SK-N-SH (cell line): ENCODE measurements at regions not wholly inside any gene's neighbourhood (a gene's known extent, or its start where the extent isn't known, plus 50 kb on each side); places are given as distances from the start of the nearest gene placed in this dataset.

Experiments
- CTCF ChIA-PET: fragments of 300-600, 350-600 bp; formaldehyde crosslinking; extraction: SDS; loops from one replicate; lab custom pipeline; 2021; lab: Yijun Ruan, JAX
- POLR2A ChIA-PET: fragments of 350-600 bp; sonication (Branson Sonifier 250); formaldehyde crosslinking; extraction: SDS; loops from one replicate; lab custom pipeline; 2020; ENCODE audit warnings: antibody characterized with exemption, inconsistent platforms; lab: Yijun Ruan, JAX
- DNase-seq: peaks from one replicate; pipeline ENCODE4 v3.0.0; 2012
- H2AFZ ChIP-seq: fragments of 200-600 bp; sonication (generic); 2 replicates; pipeline ENCODE4 v1.8.1; 2016; ENCODE audit warnings: antibody characterized with exemption, mild to moderate bottlenecking, low read depth
- H3F3A ChIP-seq: fragments of 200-600 bp; sonication (generic); replicated peaks from 2 replicates; pipeline ENCODE3; 2016; ENCODE audit warnings: antibody characterized with exemption, mild to moderate bottlenecking; ENCODE audit not compliant: insufficient read depth
- H3K27ac ChIP-seq, 2 experiments: fragments of 200-500 bp in 1 of 2; fragments of 200-600 bp in 1 of 2; sonication (Bioruptor generic) in 1 of 2; sonication (generic), shearing (Covaris generic) in 1 of 2; 2 replicates each; pipeline versions ENCODE4 v1.5.1 to v1.6.1; 2014 to 2016; ENCODE audit warnings: low read depth in 2 of 2, inconsistent platforms in 1 of 2, low read length in 1 of 2, mild to moderate bottlenecking in 1 of 2, mixed read lengths in 1 of 2
- H3K27me3 ChIP-seq: fragments of 200-600 bp; sonication (generic), shearing (Covaris generic); 2 replicates; pipeline ENCODE4 v1.6.1; 2016; ENCODE audit warnings: mixed run types; ENCODE audit not compliant: insufficient read depth
- H3K36me3 ChIP-seq, 2 experiments: fragments of 200-500 bp in 1 of 2; fragments of 200-600 bp in 1 of 2; sonication (Bioruptor generic) in 1 of 2; sonication (generic) in 1 of 2; replicated peaks in 1 of 2; 2 replicates each; pipeline versions ENCODE3 to v1.5.1; 2014 to 2016; ENCODE audit warnings: low read length in 1 of 2, mild to moderate bottlenecking in 1 of 2; ENCODE audit not compliant: insufficient read depth in 2 of 2, control insufficient read depth in 1 of 2
- H3K4me1 ChIP-seq, 2 experiments: fragments of 200-500 bp in 1 of 2; fragments of 200-600 bp in 1 of 2; sonication (Bioruptor generic) in 1 of 2; sonication (generic), shearing (Covaris generic) in 1 of 2; 2 replicates each; pipeline versions ENCODE4 v1.5.1 to v1.6.1; 2014 to 2016; ENCODE audit warnings: low read depth in 1 of 2, low read length in 1 of 2, mixed run types in 1 of 2; ENCODE audit not compliant: insufficient read depth in 2 of 2, control insufficient read depth in 1 of 2
- H3K4me2 ChIP-seq: fragments of 200-600 bp; sonication (generic), shearing (Covaris generic); 2 replicates; pipeline ENCODE4 v1.6.1; 2017; ENCODE audit warnings: mixed run types
- H3K4me3 ChIP-seq, 2 experiments: fragments of 200-500 bp in 1 of 2; fragments of 200-600 bp in 1 of 2; sonication (Bioruptor generic) in 1 of 2; sonication (generic), shearing (Covaris generic) in 1 of 2; 2 replicates each; pipeline versions ENCODE4 v1.5.1 to v1.8.1; 2014 to 2016; ENCODE audit warnings: low read depth in 2 of 2, inconsistent platforms in 1 of 2, low read length in 1 of 2, mild to moderate bottlenecking in 1 of 2, mixed read lengths in 1 of 2, moderate library complexity in 1 of 2
- H3K79me2 ChIP-seq: fragments of 200-600 bp; sonication (generic); 2 replicates; pipeline ENCODE4 v1.8.1; 2017; ENCODE audit warnings: mild to moderate bottlenecking; ENCODE audit not compliant: insufficient read depth
- H3K9ac ChIP-seq: fragments of 200-600 bp; sonication (generic); 2 replicates; pipeline ENCODE4 v1.6.1; 2017; ENCODE audit warnings: mixed run types
- H3K9me2 ChIP-seq: fragments of 200-600 bp; sonication (generic); 2 replicates; pipeline ENCODE4 v1.6.1; 2017; ENCODE audit warnings: mixed run types
- H3K9me3 ChIP-seq: fragments of 200-600 bp; sonication (generic); 2 replicates; pipeline ENCODE4 v1.6.1; 2017; ENCODE audit warnings: mixed run types, mild to moderate bottlenecking, moderate library complexity
- H4K20me1 ChIP-seq: fragments of 200-600 bp; sonication (generic); 2 replicates; pipeline ENCODE4 v1.6.1; 2017; ENCODE audit warnings: mild to moderate bottlenecking, mixed run types; ENCODE audit not compliant: insufficient read depth
- CHD2 ChIP-seq: fragments of 150-350 bp; IDR thresholded peaks from 2 replicates; pipeline ENCODE4 v1.6.1; 2018; ENCODE audit warnings: low read length; ENCODE audit not compliant: partially characterized antibody
- EP300 ChIP-seq, 2 experiments: IDR thresholded peaks; 2 replicates each; pipeline versions ENCODE4 v1.4.0 to v1.6.1; 2012; ENCODE audit warnings: borderline replicate concordance in 1 of 2, low read depth in 1 of 2, low read length in 1 of 2
- EZH2phosphoT487 ChIP-seq: fragments of 200-600 bp; sonication (generic); IDR thresholded peaks from 2 replicates; pipeline ENCODE4 v1.6.1; 2017; ENCODE audit warnings: low read depth, mixed run types, mild to moderate bottlenecking, antibody characterized with exemption, moderate library complexity, borderline replicate concordance
- GABPA ChIP-seq: IDR thresholded peaks from 2 replicates; pipeline ENCODE4 v1.4.0; 2012; ENCODE audit warnings: low read depth, mild to moderate bottlenecking
- GATA2 ChIP-seq: sonication (generic); formaldehyde crosslinking; IDR thresholded peaks from 2 replicates; pipeline ENCODE4 v1.5.0; 2020; ENCODE audit warnings: mild to moderate bottlenecking, missing genetic modification reagents
- IRF3 ChIP-seq: fragments of 150-350 bp; IDR thresholded peaks from 2 replicates; pipeline ENCODE4 v1.6.1; 2016; ENCODE audit warnings: mild to moderate bottlenecking, low read depth, low read length
- JUND ChIP-seq: IDR thresholded peaks from 2 replicates; pipeline ENCODE4 v1.4.0; 2012
- MAX ChIP-seq: IDR thresholded peaks from 2 replicates; pipeline ENCODE4 v1.4.0; 2012; ENCODE audit warnings: low read depth
- MEF2A ChIP-seq: IDR thresholded peaks from 2 replicates; pipeline ENCODE4 v1.4.0; 2012; ENCODE audit warnings: low read depth, borderline replicate concordance
- MXI1 ChIP-seq: IDR thresholded peaks from 2 replicates; pipeline ENCODE4 v1.6.1; 2012; ENCODE audit warnings: mild to moderate bottlenecking, low read depth, low read length, improper control_type of control experiment
- POLR2AphosphoS5 ChIP-seq: IDR thresholded peaks from 2 replicates; pipeline ENCODE4 v1.6.1; 2012; ENCODE audit warnings: low read depth, low read length
- RAD21 ChIP-seq: IDR thresholded peaks from 2 replicates; pipeline ENCODE4 v1.6.1; 2012; ENCODE audit warnings: mild to moderate bottlenecking, low read length
- RFX5 ChIP-seq: IDR thresholded peaks from 2 replicates; pipeline ENCODE4 v1.6.1; 2012; ENCODE audit warnings: mild to moderate bottlenecking, improper control_type of control experiment, low read length
- RXRA ChIP-seq: IDR thresholded peaks from 2 replicates; pipeline ENCODE4 v1.4.0; 2012; ENCODE audit warnings: low read depth, mild to moderate bottlenecking, borderline replicate concordance
- TAF1 ChIP-seq: IDR thresholded peaks from 2 replicates; pipeline ENCODE4 v1.6.1; 2012; ENCODE audit warnings: low read depth, mild to moderate bottlenecking, low read length, moderate library complexity, borderline replicate concordance
- TCF12 ChIP-seq: IDR thresholded peaks from 2 replicates; pipeline ENCODE4 v1.4.0; 2012
- USF1 ChIP-seq: IDR thresholded peaks from 2 replicates; pipeline ENCODE4 v1.4.0; 2012; ENCODE audit warnings: low read depth, borderline replicate concordance
- USF2 ChIP-seq: fragments of 150-350 bp; IDR thresholded peaks from 2 replicates; pipeline ENCODE4 v1.6.1; 2017; ENCODE audit warnings: antibody characterized with exemption, low read length, low read depth, borderline replicate concordance
- YY1 ChIP-seq: IDR thresholded peaks from 2 replicates; pipeline ENCODE4 v1.4.0; 2012; ENCODE audit warnings: low read depth, mild to moderate bottlenecking
- ZBTB33 ChIP-seq: IDR thresholded peaks from 2 replicates; pipeline ENCODE4 v1.4.0; 2012; ENCODE audit warnings: low read depth, borderline replicate concordance

- H2AFZ ChIP-seq, result no peak overlapping the region
- CTCF ChIA-PET, result no interaction called here
- no peak for DNase-seq
- H3F3A ChIP-seq, result no peaks in the 10 kb centered on the region
- no peaks in the 10 kb centered on the region for H4K20me1 ChIP-seq
- H3K4me3 ChIP-seq, result no peak overlapping the region
- no peaks in the 10 kb centered on the region for H3K36me3 ChIP-seq
- H3K4me1 ChIP-seq, result no peaks in the 10 kb centered on the region
- TF ChIP-seq JUND (no peak), USF2 (no peak), RAD21 (no peak), TCF12 (no peak), MAX (no peak), CHD2 (no peak), POLR2AphosphoS5 (no peak), GATA2 (no peak), RXRA (no peak), YY1 (no peak), IRF3 (no peak), MXI1 (no peak), USF1 (no peak), MEF2A (no peak), EZH2phosphoT487 (no peak), GABPA (no peak), EP300 (IDR thresholded peaks at IDR 0.05; ENCODE audit: borderline replicate concordance in 1 of 2, low read depth in 1 of 2, low read length in 1 of 2) (no peak), ZBTB33 (no peak), TAF1 (no peak), RFX5 (no peak)
- no peaks in the 10 kb centered on the region for H3K79me2 ChIP-seq
- no peaks in the 10 kb centered on the region for H3K9me2 ChIP-seq
- POLR2A ChIA-PET, result no interaction called here
- no peaks in the 10 kb centered on the region for H3K9me3 ChIP-seq
- peaks cover 13% of the 10 kb centered on the region for H3K27me3 ChIP-seq
- H3K27ac ChIP-seq, result no peak overlapping the region
- no peak overlapping the region for H3K9ac ChIP-seq
- H3K4me2 ChIP-seq, result no peak overlapping the region
These were observed 131.2 kb upstream of the ARHGAP42 start for GRCh38 chr11:100555931-100556330.
